HepG2 (cell line): ENCODE measurements at regions not wholly inside any gene's neighbourhood (a gene's known extent, or its start where the extent isn't known, plus 50 kb on each side); places are given as distances from the start of the nearest gene placed in this dataset.
"Not testable (repeated sequence)": the region's sequence is repeated elsewhere in the genome, so short reads cannot be mapped to it uniquely, and the experiment has no call there.

Experiments
- ATAC-seq: fragments of 200-7000 bp; cut with Tn5 transposase; 3 replicates; pipeline ENCODE4 v1.9.1; 2020; ENCODE audit warnings: mild to moderate bottlenecking, moderate library complexity
- BruUV-seq: library from RNA; stranded (reverse); fragments of 400-500 nt; replicated peaks from 2 replicates; lab custom pipeline; 2021; lab: Mats Ljungman, UMichigan
- CTCF ChIA-PET: fragments of 300-600 bp; formaldehyde crosslinking; extraction: SDS; loops from one replicate; lab custom pipeline; 2021; ENCODE audit warnings: low total read pairs, inconsistent platforms, low intra/inter-chr PET ratio; lab: Yijun Ruan, JAX
- POLR2A ChIA-PET: fragments of 350-600 bp; sonication (Branson Sonifier 250); formaldehyde crosslinking; loops from one replicate; lab custom pipeline; 2020; ENCODE audit warnings: antibody characterized with exemption, inconsistent platforms; lab: Yijun Ruan, JAX
- DNase-seq: peaks from one replicate; pipeline ENCODE4 v3.0.0-alpha.2; 2015; ENCODE audit warnings: low spot score
- FAIRE-seq: peaks from 3 replicates; lab custom pipeline; 2011; peaks lifted over from hg19 to GRCh38; lab: Jason Lieb, UNC
- H2AFZ ChIP-seq: one replicate; pipeline ENCODE4 v1.6.1; 2011; ENCODE audit warnings: low read length, inconsistent platforms
- H3K27ac ChIP-seq: fragments of 300-600 bp; 3 replicates; pipeline ENCODE4 v1.8.0; 2011; ENCODE audit warnings: mixed run types, mild to moderate bottlenecking, mixed read lengths, low read length, inconsistent platforms; ENCODE audit not compliant: insufficient read depth; ENCODE audit errors: extremely low read length
- H3K27me3 ChIP-seq, 2 experiments: fragments of 200-600 bp in 1 of 2; 2 replicates in 1 of 2; 3 replicates in 1 of 2; pipeline versions ENCODE4 v1.6.0 to v1.8.0; 2011; ENCODE audit warnings: low read length in 2 of 2, mild to moderate bottlenecking in 2 of 2, moderate library complexity in 2 of 2, inconsistent platforms in 1 of 2; ENCODE audit not compliant: insufficient read depth in 2 of 2, control insufficient read depth in 1 of 2
- H3K36me3 ChIP-seq, 2 experiments: fragments of 200-600 bp in 1 of 2; replicated peaks in 1 of 2; 2 replicates in 1 of 2; 3 replicates in 1 of 2; pipeline versions ENCODE4 v1.5.1 to v1.8.0; 2011; ENCODE audit warnings: low read length in 2 of 2, inconsistent platforms in 1 of 2; ENCODE audit not compliant: insufficient read depth in 2 of 2, control insufficient read depth in 1 of 2
- H3K4me1 ChIP-seq: 2 replicates; pipeline ENCODE4 v1.5.1; 2012; ENCODE audit warnings: low read length, inconsistent platforms; ENCODE audit not compliant: insufficient read depth
- H3K4me2 ChIP-seq: 2 replicates; pipeline ENCODE4 v1.6.0; 2011; ENCODE audit warnings: low read depth, low read length, inconsistent platforms
- H3K4me3 ChIP-seq, 3 experiments: fragments of 200-600 bp in 1 of 3; sonication (generic), shearing (Covaris generic) in 1 of 3; replicated peaks in 1 of 3; 2 replicates each; pipeline ENCODE4 v1.5.1; 2011 to 2016; ENCODE audit warnings: low read length in 3 of 3, inconsistent platforms in 2 of 3, low read depth in 2 of 3, mild to moderate bottlenecking in 2 of 3, control low read depth in 1 of 3, mixed read lengths in 1 of 3; ENCODE audit not compliant: insufficient read depth in 1 of 3
- H3K79me2 ChIP-seq: one replicate; pipeline ENCODE4 v1.6.1; 2011; ENCODE audit warnings: low read length, inconsistent platforms; ENCODE audit not compliant: insufficient read depth
- H3K9ac ChIP-seq: 2 replicates; pipeline ENCODE4 v1.6.0; 2011; ENCODE audit warnings: mild to moderate bottlenecking, low read depth, low read length, inconsistent platforms; ENCODE audit not compliant: insufficient read depth
- H3K9me3 ChIP-seq: 2 replicates; pipeline ENCODE4 v1.5.1; 2012; ENCODE audit warnings: mild to moderate bottlenecking, low read length
- H4K20me1 ChIP-seq: 2 replicates; pipeline ENCODE4 v1.6.0; 2011; ENCODE audit warnings: inconsistent platforms, mild to moderate bottlenecking, low read length, moderate library complexity; ENCODE audit not compliant: insufficient read depth
- WGBS: methylation state at CpG from one replicate; pipeline ENCODE4 v1.1.6; 2017; ENCODE audit warnings: low lambda C conversion rate; 5-methylcytosine and 5-hydroxymethylcytosine counted together
- in situ Hi-C: cut with HindIII; loops from 2 replicates; pipeline ENCODE4 v1.10.0; 2017; ENCODE audit warnings: low pct_unique_long_range_greater_than_20kb; ENCODE audit not compliant: extremely low pct_ligation_motif_present
- intact Hi-C: fragments of 100-400 bp; cut with micrococcal nuclease; formaldehyde crosslinking; loops from one replicate; pipeline ENCODE4 v1.10.0; 2022; ENCODE audit not compliant: unreplicated experiment

DNA sequence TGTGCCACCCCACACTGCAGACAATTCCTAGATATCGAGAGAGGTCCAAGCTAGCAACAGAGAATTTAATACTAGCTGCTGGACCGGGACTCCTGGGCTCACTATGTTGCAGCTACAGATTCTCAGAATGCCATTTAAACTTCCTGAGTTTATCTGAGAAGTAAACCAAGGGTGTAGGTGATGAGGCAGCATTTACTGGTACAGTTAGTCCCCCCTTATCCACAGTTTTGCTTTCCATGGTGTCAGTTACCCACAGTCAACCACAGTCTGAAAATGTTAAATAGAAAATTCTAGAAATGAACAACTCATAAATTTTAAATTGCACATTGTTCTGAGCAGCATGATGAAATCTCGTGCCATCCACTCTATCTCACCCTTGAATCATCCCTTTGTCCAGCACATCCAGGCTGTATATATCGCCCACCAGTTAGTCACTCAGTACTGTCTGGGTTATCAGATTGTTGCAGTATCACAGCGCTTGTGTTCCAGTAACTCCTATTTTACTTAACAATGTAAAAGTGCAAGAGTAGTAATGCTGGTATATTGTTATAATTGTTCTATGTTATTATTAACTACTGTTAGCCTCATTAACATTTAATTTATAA is 157.5 kb upstream of the NBPF9 start:
- H2AFZ ChIP-seq, in situ Hi-C loops, H3K36me3 ChIP-seq, H3K9me3 ChIP-seq, H4K20me1 ChIP-seq, DNase-seq, H3K4me2 ChIP-seq, H3K4me3 ChIP-seq, ATAC-seq, BruUV-seq, H3K27ac ChIP-seq, H3K9ac ChIP-seq, H3K4me1 ChIP-seq, FAIRE-seq, CTCF ChIA-PET, intact Hi-C loops, H3K27me3 ChIP-seq, POLR2A ChIA-PET, H3K79me2 ChIP-seq: not testable (repeated sequence)
- no CpG with 5 or more reads among the region's 5 CpGs for WGBS

DNA sequence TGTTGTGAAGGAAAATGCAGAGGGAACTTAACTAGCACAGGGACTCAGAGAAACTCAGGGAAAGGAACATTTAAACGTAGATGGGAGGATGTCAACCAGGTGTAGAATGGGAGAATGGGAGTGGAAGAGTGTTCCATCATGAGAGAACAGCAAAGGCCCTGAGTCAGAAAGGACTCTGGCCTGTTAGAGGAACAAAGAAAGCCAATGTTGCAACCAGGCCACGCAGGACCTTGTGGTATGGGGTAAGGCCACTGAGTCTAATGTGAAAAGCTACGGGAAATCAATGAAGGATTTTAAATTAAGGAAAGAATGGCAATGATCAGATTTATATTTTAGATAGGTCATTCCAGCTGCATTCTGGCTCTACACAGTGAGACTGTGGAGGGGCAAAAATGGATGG is 163.9 kb upstream of the NBPF9 start:
- H3K79me2 ChIP-seq, H3K4me1 ChIP-seq, CTCF ChIA-PET, H3K9me3 ChIP-seq, BruUV-seq, POLR2A ChIA-PET, ATAC-seq, H3K27me3 ChIP-seq, H2AFZ ChIP-seq, H4K20me1 ChIP-seq, H3K27ac ChIP-seq, DNase-seq, FAIRE-seq, H3K9ac ChIP-seq, H3K4me2 ChIP-seq, H3K4me3 ChIP-seq, in situ Hi-C loops, intact Hi-C loops, H3K36me3 ChIP-seq: not testable (repeated sequence)
- WGBS = no CpG with 5 or more reads among the region's 3 CpGs

DNA sequence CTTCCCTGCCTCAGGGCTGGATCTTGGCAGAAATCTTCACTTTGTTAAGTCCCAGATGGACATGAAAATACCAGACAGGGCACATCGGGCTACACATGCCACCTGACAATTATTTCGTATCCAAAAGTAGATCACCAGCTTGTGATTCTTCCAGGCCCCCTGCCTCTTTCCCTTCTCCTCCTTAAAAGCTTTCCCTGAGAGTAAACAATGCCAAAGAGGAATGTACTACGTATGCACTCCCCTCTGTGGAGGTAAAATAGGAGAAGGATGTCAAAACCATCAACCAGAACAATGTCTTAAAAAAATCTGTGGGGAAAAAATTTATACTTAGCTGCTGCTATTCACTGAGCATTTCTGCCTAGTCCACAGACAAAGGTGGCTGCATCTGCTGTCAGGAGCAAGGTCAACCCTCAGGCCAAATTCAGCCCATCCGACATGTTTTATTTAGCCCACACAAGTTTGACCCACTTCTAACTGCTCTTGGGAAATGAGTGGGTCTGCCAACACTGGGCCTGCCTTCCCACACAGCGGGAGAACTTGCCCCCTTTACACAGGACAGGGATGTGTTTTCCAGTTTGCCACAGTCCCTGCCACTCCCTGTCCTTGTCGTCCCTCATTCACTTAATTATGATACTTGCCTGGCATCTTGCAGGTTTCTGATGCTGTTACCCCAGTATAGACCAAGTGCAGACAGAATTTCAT is 165.8 kb upstream of the NBPF9 start:
- no CpG with 5 or more reads among the region's 6 CpGs for WGBS
- H3K36me3 ChIP-seq, POLR2A ChIA-PET, H3K4me1 ChIP-seq, H3K9me3 ChIP-seq, intact Hi-C loops, H3K79me2 ChIP-seq, BruUV-seq, CTCF ChIA-PET, DNase-seq, in situ Hi-C loops, H3K27ac ChIP-seq, ATAC-seq, H3K4me2 ChIP-seq, H4K20me1 ChIP-seq, H3K4me3 ChIP-seq, FAIRE-seq, H2AFZ ChIP-seq, H3K27me3 ChIP-seq, H3K9ac ChIP-seq: not testable (repeated sequence)

DNA sequence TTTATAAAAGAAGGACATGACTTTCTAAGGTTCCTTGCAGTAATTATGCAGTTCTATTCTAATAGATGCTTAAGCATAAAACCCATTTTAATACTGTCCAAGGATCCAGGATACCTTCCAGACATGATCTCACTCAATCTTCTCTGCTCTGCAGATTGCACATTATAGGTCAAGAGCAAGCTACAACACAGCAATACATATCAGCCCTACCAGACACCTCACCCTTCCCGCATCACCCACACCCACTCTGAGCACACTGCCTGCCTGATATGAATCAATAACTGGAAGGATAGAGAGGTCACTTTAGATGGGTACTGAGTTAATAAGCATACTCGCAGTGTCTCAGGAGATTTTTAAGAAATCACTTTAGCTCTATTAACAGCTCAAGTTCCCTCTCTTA is 166.5 kb upstream of the NBPF9 start:
- H3K27ac ChIP-seq, H3K4me1 ChIP-seq, intact Hi-C loops, FAIRE-seq, H3K9ac ChIP-seq, in situ Hi-C loops, H3K36me3 ChIP-seq, ATAC-seq, H3K27me3 ChIP-seq, POLR2A ChIA-PET, H2AFZ ChIP-seq, BruUV-seq, DNase-seq, CTCF ChIA-PET, H3K4me2 ChIP-seq, H3K79me2 ChIP-seq, H4K20me1 ChIP-seq, H3K4me3 ChIP-seq, H3K9me3 ChIP-seq: not testable (repeated sequence)
- WGBS = no CpG with 5 or more reads among the region's 2 CpGs
